A172 (cell line): ENCODE measurements at regions not wholly inside any gene's neighbourhood (a gene's known extent, or its start where the extent isn't known, plus 50 kb on each side); places are given as distances from the start of the nearest gene placed in this dataset.
"Not testable (repeated sequence)": the region's sequence is repeated elsewhere in the genome, so short reads cannot be mapped to it uniquely, and the experiment has no call there.

ENCODE experiments used
- DNase-seq: peaks from one replicate; pipeline ENCODE4 v3.0.0-alpha.2; 2015; ENCODE audit warnings: low spot score

GRCh38 chr7:85324145-85324799 is 137.4 kb upstream of the SEMA3D start:
- DNase-seq, result no peak

- peak; percentile 18 for DNase-seq
Observed at GRCh38 chr7:85322252-85322651, 135.4 kb upstream of the SEMA3D start.

DNA sequence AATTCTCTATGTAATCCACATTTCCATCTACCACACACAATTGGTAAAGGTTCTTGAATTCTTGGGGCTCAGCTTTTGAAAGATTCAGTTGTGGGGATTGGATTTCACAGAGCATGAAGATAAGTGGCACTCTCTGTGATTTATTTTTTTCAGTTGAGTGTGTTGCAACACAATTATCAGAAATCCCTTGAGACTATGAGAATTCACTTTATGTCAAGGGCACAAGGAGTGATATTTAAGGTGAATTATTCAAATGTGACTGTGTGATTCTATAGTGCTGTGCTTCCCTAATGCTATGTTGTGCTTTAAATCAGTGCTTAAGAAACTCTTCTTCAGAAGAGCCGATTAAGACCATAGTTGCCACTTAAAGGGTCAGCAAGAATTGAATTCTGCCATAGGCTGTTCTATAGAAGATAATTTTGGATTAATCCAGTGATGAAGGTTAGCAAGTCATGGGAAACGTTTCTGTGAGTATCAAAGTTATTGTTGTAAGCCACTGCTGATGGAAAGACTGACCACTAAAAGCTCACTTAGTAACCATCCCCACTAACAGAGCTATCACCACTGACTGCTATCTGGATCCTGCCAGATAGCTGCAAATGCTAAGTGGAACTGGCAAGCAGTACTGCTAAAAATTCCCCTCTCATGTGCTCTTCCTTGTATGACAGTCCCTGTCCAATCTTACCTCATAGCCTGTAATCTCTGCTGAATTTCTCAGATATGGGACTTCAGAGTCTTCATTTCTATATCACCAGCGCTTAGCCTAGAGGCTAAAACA is 134.0 kb upstream of the SEMA3D start:
- no peak for DNase-seq

DNA sequence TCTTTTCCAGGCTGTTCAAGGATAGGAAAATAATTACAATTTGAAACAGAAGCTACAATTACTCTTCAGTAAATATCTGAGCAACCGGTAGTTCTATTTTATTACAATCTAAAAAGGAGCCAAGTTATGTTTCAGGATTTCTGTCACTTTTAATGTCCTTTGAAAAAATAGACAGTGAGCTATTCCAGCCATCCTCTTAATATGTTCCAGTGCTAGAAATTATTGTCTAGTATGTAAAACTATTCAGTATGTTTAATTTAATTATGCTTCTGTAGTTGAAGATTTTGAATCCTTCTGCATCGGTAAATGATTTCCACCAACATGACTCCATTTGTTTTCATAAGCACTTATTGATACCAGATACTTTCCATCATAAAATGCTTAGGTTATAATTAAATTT is 129.6 kb upstream of the SEMA3D start:
- DNase-seq, result no peak

DNA sequence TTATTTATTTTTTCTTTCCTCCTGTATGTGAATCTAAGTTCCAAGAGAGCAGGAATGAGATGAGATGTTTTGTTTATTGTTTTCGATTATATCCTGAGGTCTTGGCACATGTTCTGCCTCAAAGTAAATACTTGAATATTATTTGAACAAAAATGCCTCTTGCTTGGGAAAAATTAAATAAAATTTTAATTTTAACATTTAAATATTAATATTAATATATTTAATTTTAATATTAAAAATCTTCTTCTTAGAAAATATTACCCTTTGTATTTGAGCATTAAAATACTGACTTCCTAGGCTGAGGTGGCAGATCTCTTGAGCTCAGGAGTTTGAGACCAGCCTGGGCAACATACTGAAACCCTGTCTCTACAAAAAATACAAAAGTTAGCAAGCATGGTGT is 123.4 kb upstream of the SEMA3D start:
- no peak for DNase-seq

- DNase-seq, result no peak
Observed at GRCh38 chr7:85306115-85306514, 119.3 kb upstream of the SEMA3D start.

DNA sequence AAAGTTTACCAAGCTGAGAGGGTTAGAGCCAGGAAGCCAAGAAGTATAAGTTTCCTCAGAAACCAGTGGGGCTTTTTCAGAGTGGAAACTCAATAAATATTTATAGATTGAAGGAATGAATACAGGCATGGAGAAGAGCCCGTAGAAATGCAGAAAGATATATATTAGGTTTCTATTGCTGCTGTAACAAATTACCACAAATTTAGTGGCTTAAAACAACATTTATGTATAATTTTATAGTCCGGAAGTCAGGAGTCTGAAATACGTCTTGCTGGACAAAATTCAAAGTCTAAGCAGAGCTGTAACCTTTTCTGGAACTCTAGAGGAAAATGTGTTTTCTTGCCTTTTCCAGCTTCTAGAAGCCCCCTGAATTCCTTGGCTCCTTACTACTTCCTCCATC is 107.3 kb upstream of the SEMA3D start:
- DNase-seq, result no peak

GRCh38 chr7:85292908-85293576 is 106.2 kb upstream of the SEMA3D start:
- DNase-seq, result no peak

DNA sequence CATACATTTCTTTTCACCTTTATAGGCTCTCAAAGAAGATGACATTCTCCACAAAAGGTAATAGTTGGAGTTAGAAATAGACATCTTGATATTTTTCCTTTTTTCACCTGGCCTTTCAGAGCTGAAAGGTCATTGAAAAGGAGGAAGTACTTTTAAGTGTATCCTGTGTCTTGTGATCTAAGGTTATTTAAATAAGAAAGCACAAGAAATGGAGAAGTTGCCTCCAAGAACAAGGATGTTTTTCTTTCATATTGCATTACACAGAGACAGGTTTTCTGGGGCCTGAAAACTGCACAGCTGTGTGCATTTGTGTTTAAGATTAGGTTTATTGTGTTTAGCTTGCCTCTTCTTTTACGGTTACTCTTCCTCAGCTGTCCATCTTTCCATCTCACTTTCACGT is 103.4 kb upstream of the SEMA3D start:
- DNase-seq, result no peak

DNA sequence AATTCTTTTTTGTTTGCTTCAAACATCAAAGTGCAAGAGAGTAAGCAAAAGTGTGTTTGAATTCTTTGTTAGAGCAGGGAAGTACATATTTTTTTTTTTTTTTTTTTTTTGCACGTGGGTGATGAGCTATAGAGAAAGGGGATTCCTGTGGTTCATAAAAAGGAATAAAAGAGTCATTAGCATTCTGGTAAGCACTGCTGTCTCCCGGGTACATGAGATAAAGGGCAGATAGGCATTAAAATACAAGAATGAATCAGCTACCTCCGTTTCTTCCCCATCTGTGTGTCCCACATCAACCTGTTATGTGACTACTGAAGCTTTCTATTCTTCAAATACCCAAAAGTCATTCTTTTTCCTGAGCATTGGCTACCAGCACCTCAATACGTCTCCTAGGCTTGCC is 102.4 kb upstream of the SEMA3D start:
- DNase-seq, result no peak

GRCh38 chr7:85287106-85287825 is 100.4 kb upstream of the SEMA3D start:
- DNase-seq, result no peak

- no peak for DNase-seq
Observed at GRCh38 chr7:85286446-85286845, 99.6 kb upstream of the SEMA3D start.

GRCh38 chr7:85285527-85285926 is 98.7 kb upstream of the SEMA3D start:
- DNase-seq, result no peak

- DNase-seq, result no peak
Observed at GRCh38 chr7:85275204-85275603, 88.3 kb upstream of the SEMA3D start.

DNA sequence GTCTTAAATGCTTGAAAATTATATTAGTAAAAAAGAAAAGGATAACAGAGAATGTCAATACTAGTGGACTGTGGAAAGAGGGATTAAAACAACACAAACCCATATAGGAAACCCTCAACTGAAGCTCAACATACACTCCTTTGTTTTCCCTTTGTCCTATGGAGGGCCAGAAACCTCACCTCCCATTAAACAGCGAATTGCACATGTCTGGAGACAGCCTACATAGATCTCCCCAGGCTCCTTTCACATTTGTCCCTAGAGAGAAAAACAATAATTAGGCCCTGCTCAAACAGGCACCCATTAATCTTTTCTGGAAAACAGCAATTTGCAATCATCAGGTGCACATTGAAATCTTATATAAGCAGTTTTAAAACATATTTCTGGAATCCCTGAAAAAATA is 87.6 kb upstream of the SEMA3D start:
- DNase-seq, result no peak

- no peak for DNase-seq
Observed at GRCh38 chr7:85262891-85263290, 76.0 kb upstream of the SEMA3D start.

- DNase-seq, result no peak
Observed at GRCh38 chr7:85261336-85261735, 74.5 kb upstream of the SEMA3D start.

DNA sequence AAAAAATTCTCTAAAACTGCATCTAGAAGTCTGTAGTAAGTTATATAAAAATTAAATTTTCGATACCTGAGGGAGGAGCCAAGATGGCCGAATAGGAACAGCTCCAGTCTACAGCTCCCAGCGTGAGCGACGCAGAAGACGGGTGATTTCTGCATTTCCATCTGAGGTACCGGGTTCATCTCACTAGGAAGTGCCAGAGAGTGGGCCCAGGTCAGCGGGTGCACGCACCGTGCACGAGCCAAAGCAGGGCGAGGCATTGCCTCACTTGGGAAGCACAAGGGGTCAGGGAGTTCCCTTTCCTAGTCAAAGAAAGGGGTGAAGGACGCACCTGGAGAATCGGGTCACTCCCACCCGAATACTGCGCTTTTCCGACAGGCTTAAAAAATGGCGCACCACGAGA is 62.9 kb upstream of the SEMA3D start:
- not testable (repeated sequence) for DNase-seq

DNA sequence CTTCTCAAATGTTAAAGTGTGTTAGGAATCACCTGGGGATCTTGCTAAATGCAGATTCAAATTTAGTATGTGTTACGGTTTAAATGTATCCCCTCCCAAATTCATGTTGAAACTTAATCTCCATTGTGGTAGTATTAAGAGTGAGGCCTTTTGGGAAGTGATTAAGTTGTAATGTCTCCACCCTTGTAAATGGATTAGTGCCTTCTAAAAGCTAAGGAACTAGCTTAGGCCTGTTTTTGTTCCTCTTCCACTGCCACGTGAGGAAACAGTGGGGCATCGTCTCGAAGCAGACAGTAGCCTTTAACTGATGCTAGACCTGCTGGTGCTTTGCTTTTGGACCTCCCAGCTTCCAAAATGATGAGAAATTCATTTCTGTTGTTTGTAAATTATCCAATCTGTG is 52.3 kb upstream of the SEMA3D start:
- DNase-seq, result no peak

GRCh38 chr7:85237721-85238120 is 50.9 kb upstream of the SEMA3D start:
- DNase-seq, result peak; percentile 5
